ENCODE measurements at regions not wholly inside any gene's neighbourhood (a gene's known extent, or its start where the extent isn't known, plus 50 kb on each side); places are given as distances from the start of the nearest gene placed in this dataset.

GRCh38 chr2:194602750-194603149, 1054.3 kb upstream of the SLC39A10 start:
- no peaks in the 10 kb centered on the region for H4K20me1 ChIP-seq (ENCODE audit: insufficient read depth, low read length)
- DNase-seq (ENCODE audit: insufficient read length, low spot score, missing footprints): no peak
- no peaks in the 10 kb centered on the region for H3K27me3 ChIP-seq (ENCODE audit: insufficient read depth, low read length)
- H3K4me2 ChIP-seq (ENCODE audit: insufficient read depth, low read length): no peak overlapping the region
- H3K36me3 ChIP-seq (ENCODE audit: insufficient read depth, low read length): no peaks in the 10 kb centered on the region
- no peaks in the 10 kb centered on the region for H3K4me1 ChIP-seq (ENCODE audit: insufficient read depth, low read length)
- H3K9me3 ChIP-seq (ENCODE audit: low read depth, low read length): peaks cover 4% of the 10 kb centered on the region
- H2AFZ ChIP-seq (ENCODE audit: low read length): no peak overlapping the region
- H3K27ac ChIP-seq (ENCODE audit: low read depth, low read length): no peak overlapping the region
- no peaks in the 10 kb centered on the region for H3K79me2 ChIP-seq (ENCODE audit: insufficient read depth, low read length)
- TF ChIP-seq CTCF (IDR thresholded peaks at IDR 0.05; ENCODE audit: extremely low read depth, low read depth, low read length): no peak
- H3K4me3 ChIP-seq (ENCODE audit: insufficient read depth, low read length): no peak overlapping the region

- H3K4me2 ChIP-seq (ENCODE audit: insufficient read depth, low read length): no peak overlapping the region
- H3K27me3 ChIP-seq (ENCODE audit: insufficient read depth, low read length): no peaks in the 10 kb centered on the region
- H3K4me1 ChIP-seq (ENCODE audit: insufficient read depth, low read length): no peaks in the 10 kb centered on the region
- no peak overlapping the region for H2AFZ ChIP-seq (ENCODE audit: low read length)
- H3K79me2 ChIP-seq (ENCODE audit: insufficient read depth, low read length): no peaks in the 10 kb centered on the region
- no peaks in the 10 kb centered on the region for H3K36me3 ChIP-seq (ENCODE audit: insufficient read depth, low read length)
- H3K4me3 ChIP-seq (ENCODE audit: insufficient read depth, low read length): no peak overlapping the region
- no peaks in the 10 kb centered on the region for H4K20me1 ChIP-seq (ENCODE audit: insufficient read depth, low read length)
- no peaks in the 10 kb centered on the region for H3K9me3 ChIP-seq (ENCODE audit: low read depth, low read length)
- no peak overlapping the region for H3K27ac ChIP-seq (ENCODE audit: low read depth, low read length)
- no peak for DNase-seq (ENCODE audit: insufficient read length, low spot score, missing footprints)
- no peak for TF ChIP-seq CTCF (IDR thresholded peaks at IDR 0.05; ENCODE audit: extremely low read depth, low read depth, low read length)
Measured at GRCh38 chr2:194591192-194591591, 1065.8 kb upstream of the SLC39A10 start.

GRCh38 chr2:194587739-194588270, 1069.2 kb upstream of the SLC39A10 start:
- no peak overlapping the region for H2AFZ ChIP-seq (ENCODE audit: low read length)
- no peaks in the 10 kb centered on the region for H3K27me3 ChIP-seq (ENCODE audit: insufficient read depth, low read length)
- no peak for TF ChIP-seq CTCF (IDR thresholded peaks at IDR 0.05; ENCODE audit: extremely low read depth, low read depth, low read length)
- H3K4me1 ChIP-seq (ENCODE audit: insufficient read depth, low read length): no peaks in the 10 kb centered on the region
- no peak for DNase-seq (ENCODE audit: insufficient read length, low spot score, missing footprints)
- no peak overlapping the region for H3K4me2 ChIP-seq (ENCODE audit: insufficient read depth, low read length)
- no peak overlapping the region for H3K4me3 ChIP-seq (ENCODE audit: insufficient read depth, low read length)
- no peaks in the 10 kb centered on the region for H3K9me3 ChIP-seq (ENCODE audit: low read depth, low read length)
- H3K36me3 ChIP-seq (ENCODE audit: insufficient read depth, low read length): no peaks in the 10 kb centered on the region
- H3K27ac ChIP-seq (ENCODE audit: low read depth, low read length): no peak overlapping the region
- no peaks in the 10 kb centered on the region for H4K20me1 ChIP-seq (ENCODE audit: insufficient read depth, low read length)
- no peaks in the 10 kb centered on the region for H3K79me2 ChIP-seq (ENCODE audit: insufficient read depth, low read length)

GRCh38 chr2:194567661-194568017, 1089.4 kb upstream of the SLC39A10 start:
- no peaks in the 10 kb centered on the region for H4K20me1 ChIP-seq (ENCODE audit: insufficient read depth, low read length)
- H3K4me1 ChIP-seq (ENCODE audit: insufficient read depth, low read length): no peaks in the 10 kb centered on the region
- no peak overlapping the region for H3K4me3 ChIP-seq (ENCODE audit: insufficient read depth, low read length)
- no peak overlapping the region for H2AFZ ChIP-seq (ENCODE audit: low read length)
- TF ChIP-seq CTCF (IDR thresholded peaks at IDR 0.05; ENCODE audit: extremely low read depth, low read depth, low read length): no peak
- no peaks in the 10 kb centered on the region for H3K27me3 ChIP-seq (ENCODE audit: insufficient read depth, low read length)
- no peak overlapping the region for H3K27ac ChIP-seq (ENCODE audit: low read depth, low read length)
- DNase-seq (ENCODE audit: insufficient read length, low spot score, missing footprints): no peak
- no peak overlapping the region for H3K4me2 ChIP-seq (ENCODE audit: insufficient read depth, low read length)
- H3K79me2 ChIP-seq (ENCODE audit: insufficient read depth, low read length): no peaks in the 10 kb centered on the region
- H3K36me3 ChIP-seq (ENCODE audit: insufficient read depth, low read length): no peaks in the 10 kb centered on the region
- H3K9me3 ChIP-seq (ENCODE audit: low read depth, low read length): peaks cover 7% of the 10 kb centered on the region

Data from osteoblast (primary cell).